GM13977 (cell line): ENCODE measurements at regions not wholly inside any gene's neighbourhood (a gene's known extent, or its start where the extent isn't known, plus 50 kb on each side); places are given as distances from the start of the nearest gene placed in this dataset.

Experiments used
- DNase-seq: peaks from one replicate; pipeline ENCODE4 v3.0.0; 2012; ENCODE audit warnings: low spot score
- in situ Hi-C: fragments of 300-500 bp; cut with MboI; formaldehyde crosslinking; loops from one replicate; pipeline ENCODE4 v1.12.0; 2022; ENCODE audit warnings: low sequenced_read_pairs, low pct_unique_long_range_greater_than_20kb, mixed read lengths, inconsistent platforms; ENCODE audit not compliant: unreplicated experiment
- TF ChIP-seq, protein P1 (sequence below): IDR thresholded peaks from 2 replicates; pipeline ENCODE4 v1.5.1; 2012; ENCODE audit warnings: mild to moderate bottlenecking, control low read depth; ENCODE audit not compliant: insufficient read depth; ENCODE audit errors: extremely low read depth, missing control alignments

DNA sequence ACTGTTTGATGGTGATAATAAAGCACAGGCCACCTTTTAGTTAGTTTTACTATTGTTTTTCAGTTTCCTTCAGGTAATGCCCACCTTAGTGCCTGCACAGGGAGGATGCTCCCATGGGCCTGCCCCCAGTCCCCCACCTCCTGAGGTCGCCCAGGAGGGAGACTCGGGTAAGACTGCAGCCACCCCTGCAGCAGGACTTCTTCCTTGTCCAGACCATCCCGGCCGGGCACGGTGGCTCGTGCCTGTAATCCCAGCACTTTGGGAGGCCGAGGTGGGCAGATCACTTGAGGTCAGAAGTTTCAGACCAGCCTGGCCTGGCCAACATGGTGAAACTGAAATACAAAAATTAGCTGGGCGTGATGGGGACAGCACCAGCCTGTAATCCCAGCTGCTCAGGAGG is 68.1 kb upstream of the TANC1 start:
- in situ Hi-C loops, result loop anchor here (25.0 kb wide), 2 partner anchors 237 to 1062 kb away; no protein-coding TSS in a partner anchor
- no peak for DNase-seq

DNA sequence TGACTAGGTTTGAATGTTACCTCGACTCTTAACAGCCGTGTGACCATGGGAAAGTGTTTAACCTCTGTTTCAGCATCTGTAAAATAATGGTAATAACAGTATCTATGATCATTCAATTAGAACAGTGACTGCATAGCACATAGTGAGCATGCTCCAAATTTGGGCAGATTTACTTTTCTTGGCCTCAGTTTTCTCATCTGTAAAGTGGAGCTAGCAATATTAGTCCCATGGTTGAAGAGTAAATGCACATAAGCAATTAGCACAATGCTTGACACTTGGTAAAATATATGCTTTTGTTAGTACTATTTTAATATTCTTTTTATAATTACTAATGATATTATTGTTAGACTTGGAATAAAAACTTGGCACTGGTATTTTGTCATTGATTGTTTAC is 66.4 kb upstream of the TANC1 start:
- TF ChIP-seq, protein P1, sequence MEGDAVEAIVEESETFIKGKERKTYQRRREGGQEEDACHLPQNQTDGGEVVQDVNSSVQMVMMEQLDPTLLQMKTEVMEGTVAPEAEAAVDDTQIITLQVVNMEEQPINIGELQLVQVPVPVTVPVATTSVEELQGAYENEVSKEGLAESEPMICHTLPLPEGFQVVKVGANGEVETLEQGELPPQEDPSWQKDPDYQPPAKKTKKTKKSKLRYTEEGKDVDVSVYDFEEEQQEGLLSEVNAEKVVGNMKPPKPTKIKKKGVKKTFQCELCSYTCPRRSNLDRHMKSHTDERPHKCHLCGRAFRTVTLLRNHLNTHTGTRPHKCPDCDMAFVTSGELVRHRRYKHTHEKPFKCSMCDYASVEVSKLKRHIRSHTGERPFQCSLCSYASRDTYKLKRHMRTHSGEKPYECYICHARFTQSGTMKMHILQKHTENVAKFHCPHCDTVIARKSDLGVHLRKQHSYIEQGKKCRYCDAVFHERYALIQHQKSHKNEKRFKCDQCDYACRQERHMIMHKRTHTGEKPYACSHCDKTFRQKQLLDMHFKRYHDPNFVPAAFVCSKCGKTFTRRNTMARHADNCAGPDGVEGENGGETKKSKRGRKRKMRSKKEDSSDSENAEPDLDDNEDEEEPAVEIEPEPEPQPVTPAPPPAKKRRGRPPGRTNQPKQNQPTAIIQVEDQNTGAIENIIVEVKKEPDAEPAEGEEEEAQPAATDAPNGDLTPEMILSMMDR, result no peak
- no peak for DNase-seq
- in situ Hi-C loops, result loop anchor here (25.0 kb wide), 2 partner anchors 235 to 1060 kb away; no protein-coding TSS in a partner anchor

More for the DNA sequence above, 68.1 kb upstream of the TANC1 start:
- TF ChIP-seq, protein P1, result no peak

DNA sequence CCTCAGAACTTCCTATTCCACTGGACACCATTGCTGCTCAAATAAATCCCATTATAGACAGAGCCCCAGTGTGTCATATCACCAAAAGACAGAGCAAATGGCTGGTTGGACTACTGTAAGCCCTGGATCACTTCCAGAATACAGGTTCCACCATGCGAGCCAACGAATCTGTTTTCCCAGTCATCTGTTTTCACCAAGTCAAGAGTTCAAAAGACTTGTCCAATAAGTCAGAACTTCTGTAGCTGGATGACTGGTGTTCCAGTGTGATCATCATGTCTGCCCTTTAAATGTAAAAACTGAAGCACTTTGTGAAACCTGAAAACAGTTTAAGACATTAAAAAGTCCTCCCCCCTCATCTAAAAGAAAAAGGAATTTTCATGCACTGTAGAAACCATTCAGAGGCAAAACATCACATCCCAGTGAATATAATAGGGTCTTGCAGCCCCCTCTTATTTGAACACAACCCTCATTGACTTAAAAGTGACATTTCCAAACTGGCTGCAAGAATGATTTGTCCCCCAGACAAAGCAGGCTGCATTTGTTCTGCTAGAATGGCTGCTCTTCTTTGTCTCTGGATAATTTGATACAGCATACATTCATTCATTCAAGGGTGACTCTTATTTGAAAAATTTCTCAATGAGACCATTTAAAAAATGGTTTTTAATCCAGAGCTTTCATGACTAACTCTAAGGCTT is 64.6 kb upstream of the TANC1 start:
- in situ Hi-C loops, result loop anchor here (25.0 kb wide), 2 partner anchors 233 to 1058 kb away; no protein-coding TSS in a partner anchor
- DNase-seq, result no peak
- TF ChIP-seq, protein P1, result no peak

DNA sequence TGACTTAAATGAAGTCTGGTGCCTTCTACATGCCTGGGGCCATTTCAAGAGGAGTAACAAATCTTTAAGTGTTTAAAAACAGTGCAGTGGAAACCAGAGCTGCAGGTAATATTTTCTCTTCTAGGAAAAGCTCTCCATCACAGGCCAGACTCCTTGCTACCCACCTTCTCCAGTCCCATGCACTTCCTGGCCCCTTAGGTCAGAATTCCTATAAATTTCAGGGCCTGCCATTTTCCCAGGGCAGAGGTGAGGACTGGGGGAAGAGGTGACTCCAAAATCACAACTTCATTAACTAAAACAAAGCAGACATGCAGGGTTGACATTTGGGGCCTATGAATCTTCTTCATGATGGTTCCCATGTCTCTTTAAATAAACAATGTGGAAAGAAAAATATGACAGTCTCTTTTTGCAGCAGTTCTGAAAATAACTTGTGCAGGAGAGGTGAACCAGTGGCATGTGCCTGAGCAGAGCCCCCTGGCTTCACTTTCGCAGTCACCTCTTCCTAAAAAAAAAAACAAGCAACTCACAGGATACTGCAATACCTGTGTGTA is 63.7 kb upstream of the TANC1 start:
- no peak for DNase-seq
- in situ Hi-C loops, result loop anchor here (25.0 kb wide), 2 partner anchors 233 to 1058 kb away; no protein-coding TSS in a partner anchor
- TF ChIP-seq, protein P1, result no peak

DNA sequence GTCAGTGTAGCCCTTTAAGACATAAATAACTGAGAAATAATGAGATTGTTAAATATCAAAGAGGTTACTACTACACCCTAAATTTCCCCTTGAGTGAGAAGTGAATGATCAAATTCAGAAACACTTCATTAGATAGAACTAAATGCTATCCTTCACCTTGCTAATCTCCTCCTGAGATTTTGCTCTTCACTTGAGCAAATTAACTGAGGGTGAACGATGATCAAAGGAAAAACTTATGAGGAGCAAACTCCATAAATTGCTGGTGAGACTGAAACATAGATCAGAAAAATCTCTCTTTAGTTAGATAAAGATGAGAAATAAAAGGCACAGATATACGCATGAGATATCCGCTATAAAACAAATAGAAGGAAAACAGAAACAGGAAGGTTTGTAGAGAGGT is 63.1 kb upstream of the TANC1 start:
- TF ChIP-seq, protein P1, result no peak
- in situ Hi-C loops, result loop anchor here (25.0 kb wide), 2 partner anchors 232 to 1057 kb away; no protein-coding TSS in a partner anchor
- no peak for DNase-seq

DNA sequence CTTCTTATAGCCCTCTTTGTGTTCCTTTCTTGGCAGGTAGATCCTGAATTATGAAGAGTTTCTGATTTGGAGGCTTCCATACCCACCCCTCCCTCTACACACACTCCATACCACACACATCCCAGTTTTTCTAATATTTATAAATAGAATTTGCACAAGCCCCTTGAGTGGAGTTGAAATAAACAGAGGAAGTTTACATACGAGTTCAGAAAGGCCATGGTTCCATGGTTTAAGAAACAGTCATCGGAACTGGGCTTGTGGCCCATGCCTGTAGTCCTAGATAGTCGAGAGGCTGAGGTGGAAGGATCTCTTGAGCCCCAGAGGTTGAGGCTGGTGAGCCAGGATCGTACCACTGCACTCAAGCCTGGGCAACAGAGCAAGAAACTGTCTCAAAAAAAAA is 62.7 kb upstream of the TANC1 start:
- DNase-seq, result no peak
- TF ChIP-seq, protein P1, result no peak
- in situ Hi-C loops, result loop anchor here (25.0 kb wide), 2 partner anchors 232 to 1057 kb away; no protein-coding TSS in a partner anchor
